ENCODE measurements at regions not wholly inside any gene's neighbourhood (a gene's known extent, or its start where the extent isn't known, plus 50 kb on each side); places are given as distances from the start of the nearest gene placed in this dataset.

- Histone ChIP-seq H3K27ac (peak overlapping the region in 1 of 2 donors; percentile 47), H3K4me1 (ENCODE audit: insufficient read depth) (peaks cover 11% of the 10 kb centered on the region), H3K36me3 (no peaks in the 10 kb centered on the region), H3K4me3 (no peak overlapping the region), H3K27me3 (no peaks in the 10 kb centered on the region), H3K9me3 (no peaks in the 10 kb centered on the region)
- DNase-seq, result peak; percentile 58 to 77 (median 67)
- TF ChIP-seq CTCF (IDR thresholded peaks at IDR 0.05), result no peak
- TF ChIP-seq POLR2A (IDR thresholded peaks at IDR 0.05), result no peak
- TF ChIP-seq EP300 (IDR thresholded peaks at IDR 0.05), result no peak
- intact Hi-C loops (cut with DNase I), result no loop called here
- 3 to 12% (median 5%) methylated on average over 3 of the region's 3 CpGs for WGBS, 3 donors
Measured at GRCh38 chr2:145157741-145158591, 638.0 kb upstream of the ZEB2 start.

- peaks cover 11% of the 10 kb centered on the region for H3K4me1 ChIP-seq (ENCODE audit: insufficient read depth)
- H3K4me3 ChIP-seq, result no peak overlapping the region
- no peak for DNase-seq
- H3K27ac ChIP-seq, result peak overlapping the region in 1 of 2 donors; percentile 47
- no peaks in the 10 kb centered on the region for H3K9me3 ChIP-seq
- intact Hi-C loops (cut with DNase I), result no loop called here
- TF ChIP-seq POLR2A (IDR thresholded peaks at IDR 0.05) (no peak), EP300 (IDR thresholded peaks at IDR 0.05) (no peak), CTCF (IDR thresholded peaks at IDR 0.05) (no peak)
- no peaks in the 10 kb centered on the region for H3K27me3 ChIP-seq
- no peaks in the 10 kb centered on the region for H3K36me3 ChIP-seq
Measured at GRCh38 chr2:145157036-145157675, 637.2 kb upstream of the ZEB2 start.

GRCh38 chr2:145156199-145156598, 636.3 kb upstream of the ZEB2 start:
- Histone ChIP-seq H3K27me3 (no peaks in the 10 kb centered on the region), H3K36me3 (no peaks in the 10 kb centered on the region), H3K4me3 (no peak overlapping the region), H3K4me1 (ENCODE audit: insufficient read depth) (peaks cover 11% of the 10 kb centered on the region), H3K9me3 (no peaks in the 10 kb centered on the region), H3K27ac (no peak overlapping the region)
- intact Hi-C loops (cut with DNase I), result no loop called here
- no peak for DNase-seq
- 78 to 92% (median 85%) methylated on average over 2 of the region's 2 CpGs for WGBS, 3 donors
- TF ChIP-seq POLR2A (IDR thresholded peaks at IDR 0.05) (no peak), EP300 (IDR thresholded peaks at IDR 0.05) (no peak), CTCF (IDR thresholded peaks at IDR 0.05) (no peak)

GRCh38 chr2:145155196-145155595, 635.3 kb upstream of the ZEB2 start:
- DNase-seq, result no peak
- intact Hi-C loops (cut with DNase I), result no loop called here

More at GRCh38 chr2:145155196-145155595, 635.3 kb upstream of the ZEB2 start:
- Histone ChIP-seq H3K4me1 (ENCODE audit: insufficient read depth) (peaks cover 10% of the 10 kb centered on the region), H3K4me3 (no peak overlapping the region), H3K9me3 (no peaks in the 10 kb centered on the region), H3K27me3 (no peaks in the 10 kb centered on the region), H3K36me3 (no peaks in the 10 kb centered on the region), H3K27ac (no peak overlapping the region)
- WGBS, 3 donors, result 65 to 78% (median 77%) methylated on average over 2 of the region's 2 CpGs
- TF ChIP-seq POLR2A (IDR thresholded peaks at IDR 0.05) (no peak), EP300 (IDR thresholded peaks at IDR 0.05) (no peak), CTCF (IDR thresholded peaks at IDR 0.05) (no peak)
